ENCODE measurements at regions not wholly inside any gene's neighbourhood (a gene's known extent, or its start where the extent isn't known, plus 50 kb on each side); places are given as distances from the start of the nearest gene placed in this dataset.

DNA sequence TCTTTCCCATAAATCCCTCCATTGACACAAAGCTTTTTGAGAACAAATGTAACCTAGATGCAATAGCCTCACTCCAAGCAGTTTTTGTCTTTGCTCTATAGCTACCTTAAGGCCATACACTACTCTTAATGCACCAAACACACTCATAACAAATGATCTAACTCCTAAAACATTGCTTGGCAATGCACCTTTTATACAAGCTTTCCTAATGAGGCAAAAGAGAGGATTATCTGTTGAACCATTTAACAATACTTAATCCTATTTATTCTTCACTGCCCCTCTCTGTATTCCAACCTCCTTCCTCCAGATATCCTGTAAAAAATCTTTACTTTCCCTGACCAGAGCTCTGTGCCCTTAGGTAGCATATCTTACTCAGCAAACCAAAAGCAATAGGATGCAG is 558.1 kb upstream of the MDFIC2 start:
- H3K4me3 ChIP-seq = no peak overlapping the region
- H3K27me3 ChIP-seq (ENCODE audit: control insufficient read depth in 3 of 3, insufficient read depth in 3 of 3, low read length in 2 of 3) = no peaks in the 10 kb centered on the region
- peaks cover 0 to 3% (median 1%) of the 10 kb centered on the region in 4 donors for H3K9me3 ChIP-seq (ENCODE audit: control insufficient read depth in 4 of 4, insufficient read depth in 3 of 4, low read length in 3 of 4)
- peaks cover 0 to 18% (median 0%) of the 10 kb centered on the region in 5 donors for H3K4me1 ChIP-seq (ENCODE audit: control insufficient read depth in 5 of 5, insufficient read depth in 5 of 5, low read length in 5 of 5)
- no peak for ATAC-seq (ENCODE audit: insufficient read depth, low FRiP score)
- no peak overlapping the region for H3K27ac ChIP-seq (ENCODE audit: low read depth in 1 of 2, low read length in 1 of 2)
- no peak for DNase-seq
- H3K9ac ChIP-seq (ENCODE audit: insufficient read depth in 1 of 2, low read length in 2 of 2) = no peak overlapping the region
- TF ChIP-seq, protein P1, sequence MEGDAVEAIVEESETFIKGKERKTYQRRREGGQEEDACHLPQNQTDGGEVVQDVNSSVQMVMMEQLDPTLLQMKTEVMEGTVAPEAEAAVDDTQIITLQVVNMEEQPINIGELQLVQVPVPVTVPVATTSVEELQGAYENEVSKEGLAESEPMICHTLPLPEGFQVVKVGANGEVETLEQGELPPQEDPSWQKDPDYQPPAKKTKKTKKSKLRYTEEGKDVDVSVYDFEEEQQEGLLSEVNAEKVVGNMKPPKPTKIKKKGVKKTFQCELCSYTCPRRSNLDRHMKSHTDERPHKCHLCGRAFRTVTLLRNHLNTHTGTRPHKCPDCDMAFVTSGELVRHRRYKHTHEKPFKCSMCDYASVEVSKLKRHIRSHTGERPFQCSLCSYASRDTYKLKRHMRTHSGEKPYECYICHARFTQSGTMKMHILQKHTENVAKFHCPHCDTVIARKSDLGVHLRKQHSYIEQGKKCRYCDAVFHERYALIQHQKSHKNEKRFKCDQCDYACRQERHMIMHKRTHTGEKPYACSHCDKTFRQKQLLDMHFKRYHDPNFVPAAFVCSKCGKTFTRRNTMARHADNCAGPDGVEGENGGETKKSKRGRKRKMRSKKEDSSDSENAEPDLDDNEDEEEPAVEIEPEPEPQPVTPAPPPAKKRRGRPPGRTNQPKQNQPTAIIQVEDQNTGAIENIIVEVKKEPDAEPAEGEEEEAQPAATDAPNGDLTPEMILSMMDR (IDR thresholded peaks at IDR 0.05; ENCODE audit: control extremely low read depth, extremely low read depth) = no peak
- H3K36me3 ChIP-seq (ENCODE audit: control insufficient read depth in 4 of 4, insufficient read depth in 4 of 4, low read length in 4 of 4) = no peaks in the 10 kb centered on the region

DNA sequence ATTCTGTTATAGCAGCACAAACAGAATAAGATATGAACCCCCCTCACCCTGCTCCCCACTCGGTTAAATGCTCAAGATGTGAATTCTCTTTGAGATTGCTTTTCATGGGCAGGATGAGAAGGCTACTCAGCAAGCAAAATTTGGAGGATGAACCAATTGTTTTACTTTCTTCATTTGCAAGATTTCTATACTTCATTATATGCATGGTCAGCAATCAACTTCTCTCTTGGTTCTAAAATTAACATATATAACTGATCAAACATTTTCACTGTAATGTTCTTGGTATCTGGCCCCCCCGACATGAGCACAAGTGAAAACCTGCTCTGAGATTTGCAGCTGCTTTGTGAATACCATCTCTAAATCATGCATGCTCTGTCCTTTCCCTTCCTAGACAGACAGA is 556.1 kb upstream of the MDFIC2 start:
- TF ChIP-seq, protein P1 (IDR thresholded peaks at IDR 0.05; ENCODE audit: control extremely low read depth, extremely low read depth) = no peak
- no peak for ATAC-seq (ENCODE audit: insufficient read depth, low FRiP score)
- 92 to 94% methylated on average over 2 of the region's 2 CpGs for WGBS, 2 donors
- peaks cover 0 to 3% (median 0%) of the 10 kb centered on the region in 4 donors for H3K9me3 ChIP-seq (ENCODE audit: control insufficient read depth in 4 of 4, insufficient read depth in 3 of 4, low read length in 3 of 4)
- no peak overlapping the region for H3K27ac ChIP-seq (ENCODE audit: low read depth in 1 of 2, low read length in 1 of 2)
- no peak overlapping the region for H3K9ac ChIP-seq (ENCODE audit: insufficient read depth in 1 of 2, low read length in 2 of 2)
- DNase-seq = no peak
- H3K4me1 ChIP-seq (ENCODE audit: control insufficient read depth in 5 of 5, insufficient read depth in 5 of 5, low read length in 5 of 5) = peaks cover 0 to 5% (median 0%) of the 10 kb centered on the region in 5 donors
- no peak overlapping the region for H3K4me3 ChIP-seq
- no peaks in the 10 kb centered on the region for H3K27me3 ChIP-seq (ENCODE audit: control insufficient read depth in 3 of 3, insufficient read depth in 3 of 3, low read length in 2 of 3)
- H3K36me3 ChIP-seq (ENCODE audit: control insufficient read depth in 4 of 4, insufficient read depth in 4 of 4, low read length in 4 of 4) = no peaks in the 10 kb centered on the region

DNA sequence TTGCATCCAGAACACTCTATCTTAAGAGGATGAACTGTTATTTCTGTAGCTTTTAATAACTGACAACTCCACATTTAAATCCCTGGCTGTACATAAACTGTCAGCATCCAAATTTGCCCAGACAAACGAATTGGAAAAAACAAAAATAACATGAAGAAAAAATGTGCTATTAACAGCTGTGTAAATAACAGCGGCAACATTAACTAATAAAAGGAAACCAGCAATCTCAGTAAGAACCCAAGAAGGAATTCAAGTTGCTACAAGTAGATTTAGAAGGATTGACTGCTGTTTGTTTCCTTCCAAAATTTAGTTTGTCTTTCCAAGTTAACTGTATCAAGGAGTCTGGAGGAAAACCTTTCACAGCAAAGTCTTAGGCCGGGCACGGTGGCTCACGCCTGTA is 550.6 kb upstream of the MDFIC2 start:
- Histone ChIP-seq H3K27ac (ENCODE audit: low read depth in 1 of 2, low read length in 1 of 2) (no peak overlapping the region), H3K9me3 (ENCODE audit: control insufficient read depth in 4 of 4, insufficient read depth in 3 of 4, low read length in 3 of 4) (no peaks in the 10 kb centered on the region), H3K4me1 (ENCODE audit: control insufficient read depth in 5 of 5, insufficient read depth in 5 of 5, low read length in 5 of 5) (peaks cover 0 to 1% (median 0%) of the 10 kb centered on the region in 5 donors), H3K27me3 (ENCODE audit: control insufficient read depth in 3 of 3, insufficient read depth in 3 of 3, low read length in 2 of 3) (no peaks in the 10 kb centered on the region), H3K9ac (ENCODE audit: insufficient read depth in 1 of 2, low read length in 2 of 2) (no peak overlapping the region), H3K36me3 (ENCODE audit: control insufficient read depth in 4 of 4, insufficient read depth in 4 of 4, low read length in 4 of 4) (no peaks in the 10 kb centered on the region), H3K4me3 (no peak overlapping the region)
- no peak for DNase-seq
- ATAC-seq (ENCODE audit: insufficient read depth, low FRiP score) = no peak
- TF ChIP-seq, protein P1 (IDR thresholded peaks at IDR 0.05; ENCODE audit: control extremely low read depth, extremely low read depth) = no peak
- WGBS, 2 donors = 74 to 86% methylated on average over 5 of the region's 5 CpGs

DNA sequence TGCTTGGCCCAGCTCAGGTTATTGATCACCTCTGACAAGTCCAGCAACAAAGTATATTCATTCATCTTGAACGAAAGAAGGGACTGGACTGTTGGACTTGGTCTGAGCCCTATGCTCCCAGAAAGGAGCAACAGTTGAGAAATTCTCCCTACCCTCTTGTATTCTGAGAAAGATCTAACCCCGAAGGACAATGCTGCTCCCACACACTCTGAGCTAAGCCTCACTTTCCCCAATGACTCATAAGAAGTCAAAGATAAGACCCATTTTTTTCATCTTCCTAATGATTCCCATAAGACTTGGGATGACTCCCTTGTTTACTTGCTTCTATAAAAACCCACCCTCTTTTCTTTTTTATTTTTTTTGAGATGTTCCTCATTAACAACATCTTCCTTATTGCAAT is 549.4 kb upstream of the MDFIC2 start:
- Histone ChIP-seq H3K4me1 (ENCODE audit: control insufficient read depth in 5 of 5, insufficient read depth in 5 of 5, low read length in 5 of 5) (peaks cover 0 to 5% (median 0%) of the 10 kb centered on the region in 5 donors), H3K27me3 (ENCODE audit: control insufficient read depth in 3 of 3, insufficient read depth in 3 of 3, low read length in 2 of 3) (no peaks in the 10 kb centered on the region), H3K4me3 (no peak overlapping the region), H3K9ac (ENCODE audit: insufficient read depth in 1 of 2, low read length in 2 of 2) (no peak overlapping the region), H3K36me3 (ENCODE audit: control insufficient read depth in 4 of 4, insufficient read depth in 4 of 4, low read length in 4 of 4) (no peaks in the 10 kb centered on the region), H3K9me3 (ENCODE audit: control insufficient read depth in 4 of 4, insufficient read depth in 3 of 4, low read length in 3 of 4) (no peaks in the 10 kb centered on the region), H3K27ac (ENCODE audit: low read depth in 1 of 2, low read length in 1 of 2) (peak overlapping the region in 1 of 2 donors; percentile 12)
- TF ChIP-seq, protein P1 (IDR thresholded peaks at IDR 0.05; ENCODE audit: control extremely low read depth, extremely low read depth) = no peak
- ATAC-seq (ENCODE audit: insufficient read depth, low FRiP score) (peak; percentile 34), DNase-seq (no peak)
- 76 to 84% methylated on average over 2 of the region's 2 CpGs for WGBS, 2 donors

Measured in lung (tissue), 11 donors.